ENCODE measurements at regions not wholly inside any gene's neighbourhood (a gene's known extent, or its start where the extent isn't known, plus 50 kb on each side); places are given as distances from the start of the nearest gene placed in this dataset.
"Not testable (repeated sequence)": the region's sequence is repeated elsewhere in the genome, so short reads cannot be mapped to it uniquely, and the experiment has no call there.

- H2AFZ ChIP-seq (ENCODE audit: low read length); H3K4me2 ChIP-seq (ENCODE audit: low read length); H3K36me3 ChIP-seq (ENCODE audit: insufficient read depth, low read length); H4K20me1 ChIP-seq (ENCODE audit: insufficient read depth, low read length); H3K9me3 ChIP-seq (ENCODE audit: low read length); H3K9ac ChIP-seq (ENCODE audit: low read length); H3K9me2 ChIP-seq (ENCODE audit: low read depth, low read length); H3K27ac ChIP-seq (ENCODE audit: low read depth, low read length, poor library complexity, severe bottlenecking); H3K27me3 ChIP-seq (ENCODE audit: insufficient read depth, low read length); H3K79me2 ChIP-seq (ENCODE audit: insufficient read depth, low read length); H3F3A ChIP-seq (ENCODE audit: insufficient read depth, low read length); H3K4me1 ChIP-seq (ENCODE audit: insufficient read depth, low read length, severe bottlenecking); H3K4me3 ChIP-seq (ENCODE audit: low read depth, low read length, poor library complexity, severe bottlenecking): not testable (repeated sequence)
These were observed 215.9 kb upstream of the LRRC61 start for GRCh38 chr7:150107283-150107682.

DNA sequence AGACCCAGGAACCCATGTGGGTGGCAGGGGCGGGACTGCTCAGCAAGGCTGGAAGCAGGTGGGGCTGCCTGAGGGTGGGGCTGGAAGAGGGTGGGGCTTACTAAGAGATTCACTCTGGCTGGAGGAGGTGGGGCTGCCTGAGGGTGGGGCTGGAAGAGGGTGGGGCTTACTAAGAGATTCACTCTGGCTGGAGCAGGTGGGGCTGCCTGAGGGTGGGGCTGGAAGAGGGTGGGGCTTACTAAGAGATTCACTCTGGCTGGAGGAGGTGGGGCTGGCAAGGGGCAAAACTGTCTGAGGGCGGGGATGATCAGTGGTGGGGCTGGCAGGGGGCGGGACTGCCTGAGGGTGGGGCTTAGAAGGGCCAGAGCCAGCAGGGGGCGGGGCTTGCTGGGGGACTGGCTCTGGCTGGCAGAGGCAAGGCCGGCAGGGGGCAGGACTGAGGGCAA lies 212.8 kb upstream of the LRRC61 start:
- H3K9ac ChIP-seq (ENCODE audit: low read length); H3K79me2 ChIP-seq (ENCODE audit: insufficient read depth, low read length); H3K27ac ChIP-seq (ENCODE audit: low read depth, low read length, poor library complexity, severe bottlenecking); H2AFZ ChIP-seq (ENCODE audit: low read length); H3K9me3 ChIP-seq (ENCODE audit: low read length); H3K9me2 ChIP-seq (ENCODE audit: low read depth, low read length); H4K20me1 ChIP-seq (ENCODE audit: insufficient read depth, low read length); H3K27me3 ChIP-seq (ENCODE audit: insufficient read depth, low read length); H3K4me2 ChIP-seq (ENCODE audit: low read length); H3K36me3 ChIP-seq (ENCODE audit: insufficient read depth, low read length); H3F3A ChIP-seq (ENCODE audit: insufficient read depth, low read length); H3K4me3 ChIP-seq (ENCODE audit: low read depth, low read length, poor library complexity, severe bottlenecking); H3K4me1 ChIP-seq (ENCODE audit: insufficient read depth, low read length, severe bottlenecking): not testable (repeated sequence)

DNA sequence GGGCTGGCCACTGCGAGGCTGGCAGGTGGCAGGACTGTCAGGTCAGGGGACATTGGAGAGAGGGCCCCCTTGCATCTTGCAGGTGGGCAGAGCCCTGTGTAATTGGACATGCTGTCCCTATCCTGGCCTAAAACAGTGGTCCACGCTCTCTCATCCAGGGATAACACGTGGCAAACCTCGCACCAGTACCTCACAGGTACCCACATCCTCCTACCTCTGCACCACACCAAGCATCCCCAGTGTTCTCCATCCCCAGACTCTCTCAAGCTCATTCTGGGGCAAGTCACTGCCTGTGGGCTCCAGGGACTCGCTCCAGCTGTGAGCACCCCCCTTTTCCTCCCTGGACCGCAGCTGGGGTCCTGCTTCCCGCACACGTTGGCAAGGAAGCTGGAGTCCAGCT lies 212.3 kb upstream of the LRRC61 start:
- not testable (repeated sequence) for H2AFZ ChIP-seq (ENCODE audit: low read length); H3K27ac ChIP-seq (ENCODE audit: low read depth, low read length, poor library complexity, severe bottlenecking); H3K36me3 ChIP-seq (ENCODE audit: insufficient read depth, low read length); H3K9me2 ChIP-seq (ENCODE audit: low read depth, low read length); H3K27me3 ChIP-seq (ENCODE audit: insufficient read depth, low read length); H3K9ac ChIP-seq (ENCODE audit: low read length); H3K4me2 ChIP-seq (ENCODE audit: low read length); H3K79me2 ChIP-seq (ENCODE audit: insufficient read depth, low read length); H4K20me1 ChIP-seq (ENCODE audit: insufficient read depth, low read length); H3K4me3 ChIP-seq (ENCODE audit: low read depth, low read length, poor library complexity, severe bottlenecking); H3K9me3 ChIP-seq (ENCODE audit: low read length); H3K4me1 ChIP-seq (ENCODE audit: insufficient read depth, low read length, severe bottlenecking); H3F3A ChIP-seq (ENCODE audit: insufficient read depth, low read length)

DNA sequence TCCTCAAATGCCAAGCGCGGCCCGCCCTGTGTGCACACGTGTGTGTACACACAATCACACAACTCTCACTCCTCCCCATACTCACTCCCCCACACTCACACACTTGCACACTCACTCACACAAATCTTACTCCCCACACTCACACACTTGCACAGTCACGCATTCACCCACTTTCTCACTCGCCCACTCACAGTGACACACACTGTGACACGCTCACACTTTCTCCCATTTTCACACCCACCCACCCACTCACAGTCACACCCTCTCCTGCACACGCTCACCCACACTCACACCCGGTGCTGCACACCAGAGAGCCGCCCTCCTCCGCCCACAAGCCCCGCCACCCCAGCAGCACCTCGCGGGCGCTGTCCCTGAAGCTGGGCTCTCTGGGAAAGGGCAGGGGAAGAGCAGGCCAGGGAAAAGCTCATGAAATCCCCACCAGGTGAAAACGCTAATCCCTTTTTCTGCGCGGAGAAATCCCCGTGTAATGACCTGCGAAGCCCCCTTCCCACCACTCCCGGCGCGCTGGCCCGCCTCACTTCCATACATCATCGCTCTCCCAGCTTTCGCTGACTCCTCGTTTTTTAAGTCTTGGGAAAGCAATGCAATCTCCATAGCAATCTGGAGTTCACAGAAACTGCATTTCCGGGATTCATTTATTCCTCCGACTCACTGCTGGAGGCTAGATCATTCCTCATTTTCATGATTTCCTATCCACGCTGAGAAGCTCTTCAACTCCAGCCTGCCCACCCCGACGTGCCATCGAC lies 211.6 kb upstream of the LRRC61 start:
- H2AFZ ChIP-seq (ENCODE audit: low read length); H3K9me3 ChIP-seq (ENCODE audit: low read length); H3K9me2 ChIP-seq (ENCODE audit: low read depth, low read length); H3K36me3 ChIP-seq (ENCODE audit: insufficient read depth, low read length); H3K27me3 ChIP-seq (ENCODE audit: insufficient read depth, low read length); H4K20me1 ChIP-seq (ENCODE audit: insufficient read depth, low read length); H3K27ac ChIP-seq (ENCODE audit: low read depth, low read length, poor library complexity, severe bottlenecking); H3K79me2 ChIP-seq (ENCODE audit: insufficient read depth, low read length); H3K9ac ChIP-seq (ENCODE audit: low read length); H3K4me2 ChIP-seq (ENCODE audit: low read length); H3K4me1 ChIP-seq (ENCODE audit: insufficient read depth, low read length, severe bottlenecking); H3F3A ChIP-seq (ENCODE audit: insufficient read depth, low read length); H3K4me3 ChIP-seq (ENCODE audit: low read depth, low read length, poor library complexity, severe bottlenecking): not testable (repeated sequence)

DNA sequence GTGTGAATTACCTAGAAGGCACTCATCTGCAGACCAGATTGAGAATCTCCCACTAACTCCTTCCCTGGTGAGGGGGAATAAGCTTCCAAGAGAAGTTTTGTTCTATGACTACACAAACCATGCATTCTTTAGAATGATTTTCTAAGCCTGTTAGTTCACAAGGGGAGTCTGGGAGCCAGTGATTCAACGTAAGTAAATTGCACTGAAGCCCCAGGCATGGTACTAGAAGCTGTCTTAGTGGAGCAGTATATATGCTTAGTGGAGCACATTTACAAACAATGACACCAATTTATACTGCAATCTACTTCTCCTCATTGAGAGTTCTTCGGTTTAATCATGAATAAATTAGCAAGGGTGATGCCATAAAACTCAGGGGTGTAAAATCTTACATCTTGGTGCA lies 209.9 kb upstream of the LRRC61 start:
- not testable (repeated sequence) for H3K9me2 ChIP-seq (ENCODE audit: low read depth, low read length); H3K9me3 ChIP-seq (ENCODE audit: low read length); H3F3A ChIP-seq (ENCODE audit: insufficient read depth, low read length); H3K4me3 ChIP-seq (ENCODE audit: low read depth, low read length, poor library complexity, severe bottlenecking); H3K9ac ChIP-seq (ENCODE audit: low read length); H3K79me2 ChIP-seq (ENCODE audit: insufficient read depth, low read length); H2AFZ ChIP-seq (ENCODE audit: low read length); H4K20me1 ChIP-seq (ENCODE audit: insufficient read depth, low read length); H3K4me2 ChIP-seq (ENCODE audit: low read length); H3K4me1 ChIP-seq (ENCODE audit: insufficient read depth, low read length, severe bottlenecking); H3K27me3 ChIP-seq (ENCODE audit: insufficient read depth, low read length); H3K36me3 ChIP-seq (ENCODE audit: insufficient read depth, low read length); H3K27ac ChIP-seq (ENCODE audit: low read depth, low read length, poor library complexity, severe bottlenecking)

DNA sequence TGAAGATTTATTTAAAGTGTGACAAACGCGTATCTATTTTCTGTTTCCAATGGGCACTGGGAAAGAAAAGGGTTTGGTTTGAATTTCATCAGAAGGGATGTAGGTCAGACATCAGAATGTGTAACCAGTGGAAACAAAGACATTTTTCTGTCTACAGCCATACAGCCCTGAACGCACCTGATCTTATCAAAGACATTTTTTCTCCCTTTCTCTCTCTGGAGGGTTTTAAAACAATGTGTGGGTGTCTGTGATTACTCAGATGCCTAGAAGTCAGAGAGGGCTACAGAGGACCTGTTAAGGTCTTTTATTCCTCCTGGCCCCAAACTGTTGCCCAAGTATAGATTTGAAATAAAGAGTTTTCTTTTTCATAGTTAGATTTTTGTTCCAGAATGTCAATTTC lies 208.6 kb upstream of the LRRC61 start:
- H3K27ac ChIP-seq (ENCODE audit: low read depth, low read length, poor library complexity, severe bottlenecking); H3K79me2 ChIP-seq (ENCODE audit: insufficient read depth, low read length); H3K36me3 ChIP-seq (ENCODE audit: insufficient read depth, low read length); H4K20me1 ChIP-seq (ENCODE audit: insufficient read depth, low read length); H2AFZ ChIP-seq (ENCODE audit: low read length); H3K4me1 ChIP-seq (ENCODE audit: insufficient read depth, low read length, severe bottlenecking); H3F3A ChIP-seq (ENCODE audit: insufficient read depth, low read length); H3K9me2 ChIP-seq (ENCODE audit: low read depth, low read length); H3K4me2 ChIP-seq (ENCODE audit: low read length); H3K27me3 ChIP-seq (ENCODE audit: insufficient read depth, low read length); H3K4me3 ChIP-seq (ENCODE audit: low read depth, low read length, poor library complexity, severe bottlenecking); H3K9ac ChIP-seq (ENCODE audit: low read length); H3K9me3 ChIP-seq (ENCODE audit: low read length): not testable (repeated sequence)

- not testable (repeated sequence) for H3K4me1 ChIP-seq (ENCODE audit: insufficient read depth, low read length, severe bottlenecking); H3K9ac ChIP-seq (ENCODE audit: low read length); H3K9me2 ChIP-seq (ENCODE audit: low read depth, low read length); H3K79me2 ChIP-seq (ENCODE audit: insufficient read depth, low read length); H2AFZ ChIP-seq (ENCODE audit: low read length); H3K27me3 ChIP-seq (ENCODE audit: insufficient read depth, low read length); H3F3A ChIP-seq (ENCODE audit: insufficient read depth, low read length); H3K27ac ChIP-seq (ENCODE audit: low read depth, low read length, poor library complexity, severe bottlenecking); H3K9me3 ChIP-seq (ENCODE audit: low read length); H3K4me2 ChIP-seq (ENCODE audit: low read length); H3K4me3 ChIP-seq (ENCODE audit: low read depth, low read length, poor library complexity, severe bottlenecking); H3K36me3 ChIP-seq (ENCODE audit: insufficient read depth, low read length); H4K20me1 ChIP-seq (ENCODE audit: insufficient read depth, low read length)
These were observed 203.2 kb upstream of the LRRC61 start for GRCh38 chr7:150119966-150120365.

DNA sequence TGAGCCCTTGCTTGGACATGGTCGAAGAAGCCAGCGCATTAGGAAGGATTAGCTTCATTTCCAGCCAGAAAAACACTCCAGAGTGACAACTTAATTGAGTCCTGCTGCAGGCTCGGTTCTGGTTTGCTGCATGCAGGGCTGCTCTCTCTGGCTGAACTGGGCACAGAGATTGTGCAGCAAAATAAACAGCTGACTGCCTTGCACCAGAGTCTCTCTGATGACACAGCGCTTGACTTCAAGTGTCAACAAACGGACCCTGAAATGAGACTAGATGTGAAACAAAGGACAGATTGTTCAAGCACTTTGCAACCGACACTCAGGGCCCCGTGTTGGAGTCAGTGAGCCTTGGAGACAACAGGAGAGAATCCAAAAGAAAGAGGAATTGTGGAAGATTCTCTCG lies 197.3 kb upstream of the LRRC61 start:
- not testable (repeated sequence) for H2AFZ ChIP-seq (ENCODE audit: low read length); H3K36me3 ChIP-seq (ENCODE audit: insufficient read depth, low read length); H4K20me1 ChIP-seq (ENCODE audit: insufficient read depth, low read length); H3K9me2 ChIP-seq (ENCODE audit: low read depth, low read length); H3K9ac ChIP-seq (ENCODE audit: low read length); H3K4me2 ChIP-seq (ENCODE audit: low read length); H3K27ac ChIP-seq (ENCODE audit: low read depth, low read length, poor library complexity, severe bottlenecking); H3K27me3 ChIP-seq (ENCODE audit: insufficient read depth, low read length); H3K4me3 ChIP-seq (ENCODE audit: low read depth, low read length, poor library complexity, severe bottlenecking); H3K79me2 ChIP-seq (ENCODE audit: insufficient read depth, low read length); H3K9me3 ChIP-seq (ENCODE audit: low read length); H3K4me1 ChIP-seq (ENCODE audit: insufficient read depth, low read length, severe bottlenecking); H3F3A ChIP-seq (ENCODE audit: insufficient read depth, low read length)
